Left renal cortex interstitium (tissue), 4 donors: ENCODE measurements at regions not wholly inside any gene's neighbourhood (a gene's known extent, or its start where the extent isn't known, plus 50 kb on each side); places are given as distances from the start of the nearest gene placed in this dataset.
"Not testable (repeated sequence)": the region's sequence is repeated elsewhere in the genome, so short reads cannot be mapped to it uniquely, and the experiment has no call there.

Source experiments
- DNase-seq, 4 donors: peaks; one replicate each; pipeline ENCODE4 v3.0.0-alpha.2; 2013; ENCODE audit warnings: low read depth in 4 of 4, low spot score in 2 of 4, missing footprints in 1 of 4

GRCh38 chrX:54615109-54615508, 85.1 kb downstream of the GNL3L start:
- no peak for DNase-seq

- DNase-seq = no peak
These were observed 103.6 kb downstream of the GNL3L start for GRCh38 chrX:54633641-54634040.

- DNase-seq = no peak
These were observed 109.0 kb downstream of the GNL3L start for GRCh38 chrX:54639018-54639345.

GRCh38 chrX:54639346-54640102, 109.5 kb downstream of the GNL3L start:
- DNase-seq = peak; percentile 79 to 93 (median 85)

GRCh38 chrX:54640103-54640690, 110.2 kb downstream of the GNL3L start:
- peak in 1 of 4 donors; percentile 6 for DNase-seq

GRCh38 chrX:54640736-54641135, 110.7 kb downstream of the GNL3L start:
- DNase-seq = peak in 1 of 4 donors; percentile 21

GRCh38 chrX:54641530-54641929, 111.5 kb downstream of the GNL3L start:
- no peak for DNase-seq

- not testable (repeated sequence) for DNase-seq
These were observed 117.6 kb downstream of the GNL3L start for GRCh38 chrX:54647607-54648006.

GRCh38 chrX:54659547-54659946, 129.5 kb downstream of the GNL3L start:
- DNase-seq = no peak

- DNase-seq = no peak
These were observed 122.3 kb downstream of the ITIH6 start for GRCh38 chrX:54675762-54676161.

- DNase-seq = no peak
These were observed 102.8 kb downstream of the ITIH6 start for GRCh38 chrX:54695231-54695630.

- no peak for DNase-seq
These were observed 102.1 kb downstream of the ITIH6 start for GRCh38 chrX:54695816-54696487.
